Esophagus muscularis mucosa (tissue), 4 donors: ENCODE measurements at regions not wholly inside any gene's neighbourhood (a gene's known extent, or its start where the extent isn't known, plus 50 kb on each side); places are given as distances from the start of the nearest gene placed in this dataset.
"Not testable (repeated sequence)": the region's sequence is repeated elsewhere in the genome, so short reads cannot be mapped to it uniquely, and the experiment has no call there.

Experiments
- DNase-seq: peaks from one replicate; pipeline ENCODE4 v3.0.0-alpha.2; 2017; ENCODE audit errors: extremely low spot score
- H3K27ac ChIP-seq, 4 donors: fragments of 200-600 bp; sonication (generic); replicated peaks in 1 of 4; 1 replicate in 3 of 4; 2 replicates in 1 of 4; pipeline ENCODE4 v1.5.1; 2016 to 2019; ENCODE audit warnings: mild to moderate bottlenecking in 1 of 4
- H3K27me3 ChIP-seq, 4 donors: fragments of 200-600 bp; sonication (generic); one replicate each; pipeline versions ENCODE4 v1.5.1 to v1.6.0; 2016 to 2019
- H3K36me3 ChIP-seq, 4 donors: fragments of 200-600 bp; sonication (generic); one replicate each; pipeline ENCODE4 v1.5.1; 2016 to 2019
- H3K4me1 ChIP-seq, 4 donors: fragments of 200-600 bp; sonication (generic); one replicate each; pipeline ENCODE4 v1.5.1; 2016 to 2019
- H3K4me3 ChIP-seq, 4 donors: fragments of 200-600 bp; sonication (generic); 1 replicate in 2 of 4; 2 replicates in 2 of 4; pipeline ENCODE4 v1.5.1; 2016 to 2019; ENCODE audit warnings: mild to moderate bottlenecking in 4 of 4, moderate library complexity in 1 of 4
- H3K9me3 ChIP-seq, 4 donors: fragments of 200-600 bp; sonication (generic); 1 replicate in 3 of 4; 2 replicates in 1 of 4; pipeline ENCODE4 v1.5.1; 2016 to 2019
- EP300 ChIP-seq: sonication (generic); formaldehyde crosslinking; IDR thresholded peaks from one replicate; pipeline ENCODE4 v1.6.1; 2017; ENCODE audit warnings: antibody characterized with exemption
- POLR2A ChIP-seq: fragments of 450-650 bp; IDR thresholded peaks from one replicate; pipeline ENCODE4 v1.6.1; 2017; ENCODE audit warnings: antibody characterized with exemption, moderate library complexity, mild to moderate bottlenecking, low read depth
- POLR2AphosphoS5 ChIP-seq, 2 donors: sonication (generic); formaldehyde crosslinking; IDR thresholded peaks; one replicate each; pipeline ENCODE4 v1.6.1; 2017; ENCODE audit warnings: antibody characterized with exemption in 2 of 2
- WGBS: methylation state at CpG from one replicate; pipeline ENCODE4 v1.1.5; 2018; 5-methylcytosine and 5-hydroxymethylcytosine counted together
- intact Hi-C: fragments of 100-400 bp; cut with DNase I; formaldehyde crosslinking; loops from one replicate; pipeline ENCODE4 v1.15.1; 2023
- TF ChIP-seq, protein P1 (sequence below), 3 experiments: fragments of 200-600 bp in 2 of 3; fragments of 450-650 bp in 1 of 3; sonication (generic) in 2 of 3; IDR thresholded peaks; one replicate each; pipeline ENCODE4 v1.5.1; 2017 to 2019; ENCODE audit warnings: antibody characterized with exemption in 3 of 3, mild to moderate bottlenecking in 2 of 3, moderate library complexity in 1 of 3

GRCh38 chr2:122081751-122082150, 326.3 kb downstream of the TSN start:
- H3K36me3 ChIP-seq = no peaks in the 10 kb centered on the region
- H3K4me3 ChIP-seq = no peak overlapping the region
- no peaks in the 10 kb centered on the region for H3K9me3 ChIP-seq
- H3K4me1 ChIP-seq = no peaks in the 10 kb centered on the region
- intact Hi-C loops = no loop called here
- 78% methylated on average over 3 of the region's 3 CpGs for WGBS
- peak; percentile 19 for DNase-seq
- H3K27me3 ChIP-seq = no peaks in the 10 kb centered on the region
- no peak for TF ChIP-seq POLR2AphosphoS5 (IDR thresholded peaks at IDR 0.05)
- no peak for TF ChIP-seq EP300
- TF ChIP-seq, protein P1, sequence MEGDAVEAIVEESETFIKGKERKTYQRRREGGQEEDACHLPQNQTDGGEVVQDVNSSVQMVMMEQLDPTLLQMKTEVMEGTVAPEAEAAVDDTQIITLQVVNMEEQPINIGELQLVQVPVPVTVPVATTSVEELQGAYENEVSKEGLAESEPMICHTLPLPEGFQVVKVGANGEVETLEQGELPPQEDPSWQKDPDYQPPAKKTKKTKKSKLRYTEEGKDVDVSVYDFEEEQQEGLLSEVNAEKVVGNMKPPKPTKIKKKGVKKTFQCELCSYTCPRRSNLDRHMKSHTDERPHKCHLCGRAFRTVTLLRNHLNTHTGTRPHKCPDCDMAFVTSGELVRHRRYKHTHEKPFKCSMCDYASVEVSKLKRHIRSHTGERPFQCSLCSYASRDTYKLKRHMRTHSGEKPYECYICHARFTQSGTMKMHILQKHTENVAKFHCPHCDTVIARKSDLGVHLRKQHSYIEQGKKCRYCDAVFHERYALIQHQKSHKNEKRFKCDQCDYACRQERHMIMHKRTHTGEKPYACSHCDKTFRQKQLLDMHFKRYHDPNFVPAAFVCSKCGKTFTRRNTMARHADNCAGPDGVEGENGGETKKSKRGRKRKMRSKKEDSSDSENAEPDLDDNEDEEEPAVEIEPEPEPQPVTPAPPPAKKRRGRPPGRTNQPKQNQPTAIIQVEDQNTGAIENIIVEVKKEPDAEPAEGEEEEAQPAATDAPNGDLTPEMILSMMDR (IDR thresholded peaks at IDR 0.05) = no peak
- no peak for TF ChIP-seq POLR2A
- no peak overlapping the region for H3K27ac ChIP-seq

GRCh38 chr2:122083256-122084048, 328.0 kb downstream of the TSN start:
- intact Hi-C loops = no loop called here
- H3K4me1 ChIP-seq = no peaks in the 10 kb centered on the region
- H3K4me3 ChIP-seq = no peak overlapping the region
- no peak overlapping the region for H3K27ac ChIP-seq
- H3K36me3 ChIP-seq = no peaks in the 10 kb centered on the region
- H3K27me3 ChIP-seq = no peaks in the 10 kb centered on the region
- H3K9me3 ChIP-seq = no peaks in the 10 kb centered on the region
- TF ChIP-seq POLR2A = no peak
- TF ChIP-seq POLR2AphosphoS5 (IDR thresholded peaks at IDR 0.05) = no peak
- TF ChIP-seq, protein P1 (IDR thresholded peaks at IDR 0.05) = no peak
- no peak for TF ChIP-seq EP300
- peak; percentile 79 for DNase-seq
- 93% methylated on average over 4 of the region's 4 CpGs for WGBS

DNA sequence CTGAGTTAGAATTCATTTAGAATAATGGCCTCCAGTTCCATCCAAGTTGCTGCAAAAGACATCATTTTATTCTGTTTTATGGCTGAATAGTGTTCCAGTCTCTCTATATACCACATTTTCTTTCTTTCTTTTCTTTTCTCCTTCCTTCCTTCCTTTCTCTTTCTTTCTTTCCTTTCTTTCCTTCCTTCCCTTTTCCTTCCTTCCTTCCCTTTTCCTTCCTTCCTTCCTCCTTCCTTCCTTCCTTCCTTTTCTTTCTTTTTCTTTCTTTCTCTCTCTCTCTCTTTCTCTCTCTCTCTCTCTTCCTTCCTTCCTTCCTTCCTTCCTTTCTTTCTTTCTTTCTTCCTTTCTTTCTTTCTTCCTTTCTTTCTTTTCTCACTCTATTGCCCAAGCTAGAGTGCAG, 330.2 kb downstream of the TSN start:
- H3K4me1 ChIP-seq, H3K4me3 ChIP-seq, intact Hi-C loops, H3K9me3 ChIP-seq, H3K36me3 ChIP-seq, H3K27ac ChIP-seq, H3K27me3 ChIP-seq, DNase-seq: not testable (repeated sequence)

DNA sequence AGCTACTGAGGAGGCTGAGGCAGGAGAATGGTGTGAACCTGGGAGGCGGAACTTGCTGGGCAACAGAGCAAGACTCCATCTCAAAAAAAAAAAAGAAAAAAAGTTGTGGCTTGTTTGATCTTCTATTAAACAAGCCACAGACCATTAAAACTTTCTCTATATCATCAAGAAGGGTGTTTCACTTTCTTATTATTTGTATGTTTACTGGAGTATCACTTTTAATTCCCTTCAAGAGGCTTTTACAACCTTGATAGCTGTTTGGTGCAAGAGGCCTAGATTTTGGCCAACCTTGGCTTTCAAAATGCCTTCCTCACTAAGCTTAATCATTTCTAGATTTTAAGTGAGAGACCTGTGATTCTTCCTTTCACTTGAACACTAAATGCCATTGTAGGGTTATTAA, 339.1 kb downstream of the TSN start:
- no peaks in the 10 kb centered on the region for H3K27me3 ChIP-seq
- H3K27ac ChIP-seq = no peak overlapping the region
- no peaks in the 10 kb centered on the region for H3K36me3 ChIP-seq
- WGBS = 88% methylated on average over 1 of the region's 1 CpG
- no peak for DNase-seq
- H3K9me3 ChIP-seq = no peaks in the 10 kb centered on the region
- no peak overlapping the region for H3K4me3 ChIP-seq
- intact Hi-C loops = no loop called here
- TF ChIP-seq EP300 = no peak
- TF ChIP-seq POLR2A = no peak
- TF ChIP-seq, protein P1 (IDR thresholded peaks at IDR 0.05) = no peak
- no peak for TF ChIP-seq POLR2AphosphoS5 (IDR thresholded peaks at IDR 0.05)
- H3K4me1 ChIP-seq = no peaks in the 10 kb centered on the region

- no peak overlapping the region for H3K27ac ChIP-seq
- H3K9me3 ChIP-seq = no peaks in the 10 kb centered on the region
- peak; percentile 91 for DNase-seq
- no peak overlapping the region for H3K4me3 ChIP-seq
- intact Hi-C loops = no loop called here
- H3K36me3 ChIP-seq = no peaks in the 10 kb centered on the region
- TF ChIP-seq POLR2A (no peak), POLR2AphosphoS5 (IDR thresholded peaks at IDR 0.05) (no peak), EP300 (no peak)
- TF ChIP-seq, protein P1 (IDR thresholded peaks at IDR 0.05) = no peak
- H3K4me1 ChIP-seq = no peaks in the 10 kb centered on the region
- WGBS = 46% methylated on average over 2 of the region's 2 CpGs
- no peaks in the 10 kb centered on the region for H3K27me3 ChIP-seq
These were observed 341.3 kb downstream of the TSN start for GRCh38 chr2:122096761-122097160.
